Colonic mucosa (tissue), 4 donors: ENCODE measurements at regions not wholly inside any gene's neighbourhood (a gene's known extent, or its start where the extent isn't known, plus 50 kb on each side); places are given as distances from the start of the nearest gene placed in this dataset.

Experiments used
- DNase-seq: peaks from one replicate; pipeline ENCODE4 v3.0.0-alpha.2; 2020
- H3K27ac ChIP-seq: fragments of 200-600 bp; one replicate; pipeline ENCODE4 v1.8.0; 2021
- H3K27me3 ChIP-seq: fragments of 200-600 bp; one replicate; pipeline ENCODE4 v1.8.0; 2021
- H3K36me3 ChIP-seq: fragments of 200-600 bp; one replicate; pipeline ENCODE4 v1.8.0; 2021
- H3K4me1 ChIP-seq: fragments of 200-600 bp; one replicate; pipeline ENCODE4 v1.8.0; 2021; ENCODE audit warnings: mild to moderate bottlenecking
- H3K4me3 ChIP-seq: fragments of 200-600 bp; one replicate; pipeline ENCODE4 v1.8.0; 2021
- H3K9ac ChIP-seq, 2 donors: one replicate each; pipeline ENCODE4 v1.7.0; 2013; ENCODE audit warnings: control low read depth in 2 of 2, low read depth in 2 of 2, low read length in 2 of 2
- H3K9me3 ChIP-seq: fragments of 200-600 bp; one replicate; pipeline ENCODE4 v1.8.0; 2021
- CTCF ChIP-seq: fragments of 200-600 bp; IDR thresholded peaks from one replicate; pipeline ENCODE4 v1.8.0; 2022; ENCODE audit warnings: antibody characterized with exemption, mild to moderate bottlenecking
- intact Hi-C: fragments of 100-400 bp; cut with DNase I; formaldehyde crosslinking; loops from one replicate; pipeline ENCODE4 v1.14.1; 2022
- donor health status: healthy.
- donor health status: DM: no; HTN: no; CAD: no.
- donor health status: DM: no; HTN: no; CAD: no.

DNA sequence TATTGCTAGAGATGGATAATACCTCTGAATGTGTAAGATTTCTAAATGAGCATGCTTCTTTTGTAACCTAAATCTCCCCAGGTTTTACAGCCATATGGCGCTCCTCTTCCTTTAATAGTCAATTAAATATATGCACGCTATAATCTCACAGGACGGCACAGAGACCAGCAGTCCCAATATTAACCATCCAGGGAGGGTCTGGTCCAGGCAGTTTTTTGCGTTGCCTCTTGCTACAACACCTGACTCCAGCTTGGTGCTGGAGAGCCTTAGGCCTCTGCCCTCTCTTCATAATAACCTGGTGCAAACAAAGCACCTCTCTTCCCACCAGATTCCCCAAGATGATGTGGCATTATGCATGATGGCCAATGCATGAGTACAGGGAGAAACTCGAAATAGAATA is 183.4 kb downstream of the LY86 start:
- no peak for TF ChIP-seq CTCF

DNA sequence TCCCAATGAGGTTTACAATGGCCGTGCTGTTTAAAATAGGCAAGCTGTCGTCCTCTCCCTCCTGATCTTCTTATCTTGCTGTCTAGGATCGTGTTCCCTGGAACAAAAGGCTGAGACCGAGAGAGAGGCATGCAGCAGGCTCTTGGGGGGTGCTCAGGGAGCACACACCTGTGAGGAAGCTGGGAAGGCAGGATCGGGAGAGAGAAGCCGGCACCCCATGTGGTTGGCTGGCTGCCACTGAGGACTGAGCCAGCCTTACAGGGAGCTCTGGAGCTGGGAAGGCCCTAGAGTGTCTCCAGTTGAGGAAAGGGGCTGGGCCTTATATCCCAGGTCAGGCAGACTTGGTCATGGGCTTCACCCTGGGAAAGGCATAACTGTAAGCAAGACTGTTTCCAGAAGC is 184.2 kb downstream of the LY86 start:
- H3K4me1 ChIP-seq = no peaks in the 10 kb centered on the region
- H3K27ac ChIP-seq = no peak overlapping the region
- intact Hi-C loops = no loop called here
- H3K9ac ChIP-seq = no peak overlapping the region
- TF ChIP-seq CTCF = no peak
- H3K4me3 ChIP-seq = no peak overlapping the region
- no peaks in the 10 kb centered on the region for H3K27me3 ChIP-seq
- no peaks in the 10 kb centered on the region for H3K9me3 ChIP-seq
- DNase-seq = no peak
- H3K36me3 ChIP-seq = no peaks in the 10 kb centered on the region

More for the DNA sequence above, 183.4 kb downstream of the LY86 start:
- H3K9ac ChIP-seq = no peak overlapping the region
- H3K36me3 ChIP-seq = no peaks in the 10 kb centered on the region
- no peak overlapping the region for H3K27ac ChIP-seq
- no peak overlapping the region for H3K4me3 ChIP-seq
- DNase-seq = no peak
- intact Hi-C loops = no loop called here
- H3K27me3 ChIP-seq = no peaks in the 10 kb centered on the region
- no peaks in the 10 kb centered on the region for H3K9me3 ChIP-seq
- no peaks in the 10 kb centered on the region for H3K4me1 ChIP-seq

DNA sequence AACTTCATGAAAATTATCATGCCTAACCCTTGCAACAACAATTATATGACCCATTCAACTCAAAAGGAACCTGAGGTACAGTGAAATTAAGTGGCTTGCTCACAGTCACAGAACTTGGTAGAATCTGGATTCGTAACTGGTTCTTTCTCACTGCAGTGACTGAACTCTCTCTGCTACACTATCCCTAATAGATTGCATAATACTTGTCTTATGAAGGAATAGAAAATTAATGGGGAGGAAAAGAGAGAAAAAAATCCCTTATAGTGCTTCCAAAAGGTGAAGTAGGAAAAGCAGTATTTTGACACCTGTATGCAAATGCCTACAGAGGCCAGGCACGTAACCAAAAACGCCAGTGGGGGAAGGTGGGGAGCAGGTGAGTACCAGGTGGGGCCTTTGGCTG is 186.6 kb downstream of the LY86 start:
- no peak overlapping the region for H3K9ac ChIP-seq
- intact Hi-C loops = no loop called here
- DNase-seq = no peak
- TF ChIP-seq CTCF = no peak
- H3K9me3 ChIP-seq = no peaks in the 10 kb centered on the region
- H3K4me3 ChIP-seq = no peak overlapping the region
- no peaks in the 10 kb centered on the region for H3K4me1 ChIP-seq
- H3K36me3 ChIP-seq = no peaks in the 10 kb centered on the region
- H3K27me3 ChIP-seq = no peaks in the 10 kb centered on the region
- H3K27ac ChIP-seq = no peak overlapping the region

GRCh38 chr6:6780231-6780630 is 191.7 kb downstream of the LY86 start:
- intact Hi-C loops = no loop called here
- Histone ChIP-seq H3K9me3 (no peaks in the 10 kb centered on the region), H3K4me3 (no peak overlapping the region), H3K9ac (no peak overlapping the region), H3K36me3 (no peaks in the 10 kb centered on the region), H3K27me3 (no peaks in the 10 kb centered on the region), H3K27ac (no peak overlapping the region), H3K4me1 (no peaks in the 10 kb centered on the region)
- DNase-seq = no peak
- no peak for TF ChIP-seq CTCF

- Histone ChIP-seq H3K4me1 (no peaks in the 10 kb centered on the region), H3K27me3 (no peaks in the 10 kb centered on the region), H3K9me3 (no peaks in the 10 kb centered on the region), H3K27ac (no peak overlapping the region), H3K9ac (no peak overlapping the region), H3K4me3 (no peak overlapping the region), H3K36me3 (no peaks in the 10 kb centered on the region)
- no peak for TF ChIP-seq CTCF
- no peak for DNase-seq
- intact Hi-C loops = no loop called here
Measured at GRCh38 chr6:6781172-6781872, 192.8 kb downstream of the LY86 start.
